ENCODE measurements at regions not wholly inside any gene's neighbourhood (a gene's known extent, or its start where the extent isn't known, plus 50 kb on each side); places are given as distances from the start of the nearest gene placed in this dataset.
"Not testable (repeated sequence)": the region's sequence is repeated elsewhere in the genome, so short reads cannot be mapped to it uniquely, and the experiment has no call there.

DNA sequence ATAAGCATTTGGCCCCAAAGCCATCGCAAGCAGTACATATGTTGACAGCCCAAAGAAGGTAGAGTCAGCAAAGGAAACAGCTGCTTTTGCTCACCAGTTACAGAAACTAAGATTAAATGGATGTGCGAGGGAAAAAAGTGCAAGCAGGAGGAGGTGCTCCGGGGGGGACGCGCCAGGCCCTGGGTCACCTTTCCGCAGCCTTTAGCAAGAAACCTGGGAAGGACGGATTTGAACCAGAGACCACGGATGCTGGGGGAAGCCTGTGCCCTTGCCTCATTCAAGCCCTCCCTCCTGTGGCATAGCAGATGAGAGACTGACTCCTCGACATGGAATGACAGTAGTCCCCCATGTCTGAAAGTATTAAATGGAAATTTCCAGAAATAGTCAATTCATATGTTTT lies 405.6 kb upstream of the PRKCQ start:
- DNase-seq (ENCODE audit: low read depth in 1 of 2, low spot score in 1 of 2): no peak

DNA sequence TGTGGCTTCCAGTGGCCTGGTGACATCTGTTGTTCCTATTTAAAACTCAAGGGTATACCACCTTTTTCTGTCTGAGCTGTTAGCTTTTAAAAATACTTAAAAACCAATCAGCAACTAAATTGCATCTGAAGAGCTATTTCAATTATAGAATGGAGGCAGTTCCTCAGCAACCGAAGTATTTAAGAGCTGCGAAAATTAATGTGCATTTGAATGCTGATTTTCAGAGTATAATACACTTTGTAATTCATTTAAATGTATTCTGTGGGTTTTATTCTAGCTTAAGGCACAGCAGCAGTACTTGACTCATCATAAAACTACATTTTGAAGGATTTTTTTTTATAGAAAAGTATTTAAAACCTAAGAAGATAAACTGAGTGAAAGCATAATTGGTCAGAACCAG lies 404.9 kb upstream of the PRKCQ start:
- no peak for DNase-seq (ENCODE audit: low read depth in 1 of 2, low spot score in 1 of 2)

DNA sequence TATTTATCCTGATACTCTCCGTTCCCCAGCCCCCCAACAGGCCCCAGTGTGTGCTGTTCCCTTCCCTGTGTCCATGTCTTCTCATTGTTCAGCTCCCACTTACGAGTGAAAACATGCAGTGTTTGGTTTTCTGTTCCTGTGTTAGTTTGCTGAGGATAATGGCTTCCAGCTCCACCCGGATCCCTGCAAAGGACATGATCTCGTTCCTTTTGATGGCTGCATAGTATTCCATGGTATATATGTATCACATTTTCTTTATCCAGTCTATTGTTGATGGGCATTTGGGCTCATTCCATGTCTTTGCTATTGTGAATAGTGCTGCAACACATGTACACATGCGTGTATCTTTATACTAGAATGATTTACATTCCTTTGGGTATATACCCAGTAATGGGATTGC lies 403.9 kb upstream of the PRKCQ start:
- DNase-seq (ENCODE audit: low read depth in 1 of 2, low spot score in 1 of 2): not testable (repeated sequence)

DNA sequence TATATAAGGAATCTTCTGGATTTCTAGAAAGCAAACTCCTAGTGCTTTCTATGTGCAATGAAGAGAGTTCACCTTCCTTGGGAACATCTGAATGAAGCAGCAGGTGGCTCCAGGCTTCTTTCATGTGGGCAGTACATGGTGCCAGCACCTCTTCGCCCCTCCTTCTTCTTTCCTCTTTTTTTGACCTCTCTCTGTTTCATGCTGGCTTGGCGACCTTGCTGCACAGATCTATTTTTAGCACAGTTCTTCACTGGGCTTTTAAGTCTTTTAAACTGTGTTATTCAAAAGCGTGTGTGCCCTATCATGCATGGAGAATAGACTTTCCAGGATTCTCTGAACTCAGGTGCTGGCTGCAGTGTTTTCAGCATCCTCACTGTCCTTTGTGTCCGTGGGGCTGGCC lies 400.3 kb upstream of the PRKCQ start:
- DNase-seq (ENCODE audit: low read depth in 1 of 2, low spot score in 1 of 2): no peak

DNA sequence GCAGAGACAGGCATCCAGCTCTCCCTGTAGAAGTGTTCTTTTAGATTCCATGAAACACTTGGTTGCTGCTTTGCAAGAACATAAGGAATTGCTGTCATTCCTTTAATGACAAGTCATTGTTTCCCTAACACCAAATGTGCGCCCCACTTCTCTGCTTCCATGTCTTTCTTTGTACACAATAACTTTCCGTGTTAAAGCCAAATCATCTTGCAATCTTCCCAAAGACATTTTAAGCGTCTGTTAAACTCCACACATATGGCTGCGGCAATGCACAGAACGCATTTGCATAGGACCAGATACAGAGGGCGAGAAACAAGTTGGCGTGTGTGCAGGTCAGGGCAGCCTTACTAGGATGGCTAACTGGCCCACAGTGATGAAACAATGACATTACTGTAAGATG lies 399.3 kb upstream of the PRKCQ start:
- DNase-seq (ENCODE audit: low read depth in 1 of 2, low spot score in 1 of 2): no peak

DNA sequence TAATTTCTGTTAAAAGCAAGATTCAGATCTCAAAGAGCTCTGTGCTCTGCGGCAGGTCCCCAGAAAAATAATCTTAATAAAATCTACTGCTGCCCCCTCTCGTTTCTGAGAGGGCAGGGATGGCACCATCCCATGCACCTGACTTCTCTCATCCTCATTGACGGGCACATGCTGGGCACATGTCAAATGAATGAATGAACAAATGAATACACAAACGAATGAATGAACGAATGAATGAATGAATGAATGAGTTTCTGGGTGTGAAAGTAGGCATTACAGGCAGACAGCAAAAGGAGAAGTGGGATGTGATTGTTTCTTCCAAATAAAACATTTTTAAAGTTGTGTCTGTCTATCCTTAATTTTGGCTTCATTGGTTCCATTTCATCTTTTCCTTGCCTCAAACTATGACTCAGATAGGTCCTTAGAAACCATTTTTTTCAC lies 398.1 kb upstream of the PRKCQ start:
- DNase-seq (ENCODE audit: low read depth in 1 of 2, low spot score in 1 of 2): no peak

DNA sequence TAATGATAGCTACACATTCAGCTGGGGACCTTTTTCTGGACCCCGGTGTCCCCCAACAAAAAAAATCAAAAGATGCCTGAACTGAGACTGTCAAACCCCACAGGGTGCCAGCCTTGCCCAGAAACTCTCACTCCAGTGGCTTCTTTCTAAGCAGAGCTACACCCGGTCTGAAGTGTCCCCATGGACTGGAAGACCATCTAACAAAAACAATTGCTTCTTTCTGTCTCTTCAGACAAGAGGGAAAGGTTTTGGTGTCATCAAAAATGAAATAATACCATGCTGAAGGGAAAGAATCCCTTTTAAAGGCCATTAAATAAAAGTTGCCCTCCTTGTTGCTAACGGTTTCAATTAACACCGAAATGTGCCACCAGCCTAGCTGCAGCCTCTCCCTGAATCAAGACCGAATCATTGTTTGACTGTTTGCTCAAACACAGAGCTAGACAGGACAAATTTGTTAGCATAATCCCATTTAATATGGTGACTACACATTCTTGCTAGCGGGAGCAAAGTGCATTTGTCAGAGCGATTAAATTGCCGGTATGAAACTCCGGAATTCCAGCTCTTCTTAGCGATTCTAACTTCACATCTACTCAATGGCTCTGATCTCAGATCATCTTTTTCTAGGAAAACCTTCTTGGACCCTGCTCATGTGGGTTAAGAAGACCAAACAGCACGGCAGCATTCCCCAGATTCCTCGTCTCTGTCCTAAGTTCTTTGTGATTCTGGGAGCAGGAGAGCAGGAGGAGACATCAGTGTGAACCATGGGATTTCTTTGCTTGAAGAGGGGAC lies 397.5 kb upstream of the PRKCQ start:
- no peak for DNase-seq (ENCODE audit: low read depth in 1 of 2, low spot score in 1 of 2)

DNA sequence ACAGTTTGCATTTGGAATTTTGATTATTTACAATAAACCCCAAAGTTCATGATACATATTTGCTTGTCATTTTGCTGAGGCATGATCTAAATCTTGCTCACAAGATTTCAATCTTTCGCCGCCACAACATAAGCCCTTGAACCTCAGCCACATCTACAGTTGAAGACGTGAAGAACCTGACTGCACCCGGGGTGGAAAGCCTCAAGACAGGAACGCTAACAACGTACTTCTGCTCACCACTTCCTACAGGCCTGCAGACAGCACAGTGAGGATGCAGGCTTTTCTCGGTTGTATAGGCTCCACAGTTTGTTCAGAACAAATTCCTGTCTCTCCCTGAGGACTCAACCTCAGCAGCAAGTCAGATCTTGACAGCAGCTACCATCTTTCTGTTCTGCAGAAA lies 393.8 kb upstream of the PRKCQ start:
- no peak for DNase-seq (ENCODE audit: low read depth in 1 of 2, low spot score in 1 of 2)

DNA sequence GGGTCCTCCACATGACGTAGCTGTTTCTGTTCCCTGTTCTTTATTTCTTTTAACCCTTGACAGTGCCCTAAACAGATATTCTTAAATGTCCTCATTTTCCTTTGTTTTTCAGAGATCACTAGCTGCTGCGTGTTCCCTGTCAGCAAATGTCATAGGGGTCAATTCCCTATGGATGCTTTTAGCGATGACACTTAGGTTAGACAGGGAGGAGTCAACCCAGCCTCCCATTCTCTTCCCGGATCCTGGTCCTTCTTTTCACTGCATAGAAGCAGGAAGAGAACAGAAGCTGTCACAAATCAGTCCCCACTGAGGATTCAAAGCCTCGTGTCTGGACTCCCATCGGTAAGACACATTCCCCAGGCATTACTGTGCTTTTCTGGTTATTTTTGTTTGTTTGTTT lies 392.1 kb upstream of the PRKCQ start:
- no peak for DNase-seq (ENCODE audit: low read depth in 1 of 2, low spot score in 1 of 2)

DNA sequence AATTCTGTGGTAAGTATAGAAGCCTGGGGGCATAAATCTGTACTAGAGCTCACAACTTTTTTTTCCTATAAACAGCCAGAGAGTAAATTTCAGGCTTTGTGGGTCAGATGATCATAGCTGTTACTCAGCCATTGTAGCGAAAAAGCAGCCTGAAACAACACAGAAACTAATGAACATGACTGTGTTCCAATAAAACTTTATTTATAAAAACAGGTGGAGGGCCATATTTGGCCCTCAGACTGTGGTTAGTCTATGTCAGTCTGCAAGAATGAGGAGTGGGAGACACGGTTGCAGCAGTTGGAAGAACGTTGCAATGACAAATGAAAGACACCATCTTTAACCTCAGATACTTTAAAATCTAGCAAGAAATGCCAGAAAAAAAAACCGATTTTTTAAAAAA lies 389.6 kb upstream of the PRKCQ start:
- DNase-seq (ENCODE audit: low read depth in 1 of 2, low spot score in 1 of 2): no peak

DNA sequence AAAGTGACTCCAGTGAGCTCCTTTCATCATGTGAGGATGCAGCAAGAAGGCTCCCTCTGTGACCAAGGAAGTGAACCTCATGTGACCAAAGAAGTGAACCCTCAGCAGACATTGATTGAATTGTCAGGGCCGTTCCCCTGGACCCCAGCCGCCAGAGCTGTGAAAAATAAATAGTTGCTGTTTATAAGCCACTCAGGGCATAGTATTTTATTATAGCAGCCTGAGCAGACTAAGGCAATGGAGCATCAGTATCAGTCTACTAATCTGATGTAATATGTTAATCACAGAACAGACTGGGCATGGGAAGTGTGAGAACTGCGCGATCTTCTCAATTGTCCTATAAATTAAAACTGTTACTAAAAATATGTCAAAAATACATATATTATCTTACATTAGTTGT lies 384.5 kb upstream of the PRKCQ start:
- no peak for DNase-seq (ENCODE audit: low read depth in 1 of 2, low spot score in 1 of 2)

DNA sequence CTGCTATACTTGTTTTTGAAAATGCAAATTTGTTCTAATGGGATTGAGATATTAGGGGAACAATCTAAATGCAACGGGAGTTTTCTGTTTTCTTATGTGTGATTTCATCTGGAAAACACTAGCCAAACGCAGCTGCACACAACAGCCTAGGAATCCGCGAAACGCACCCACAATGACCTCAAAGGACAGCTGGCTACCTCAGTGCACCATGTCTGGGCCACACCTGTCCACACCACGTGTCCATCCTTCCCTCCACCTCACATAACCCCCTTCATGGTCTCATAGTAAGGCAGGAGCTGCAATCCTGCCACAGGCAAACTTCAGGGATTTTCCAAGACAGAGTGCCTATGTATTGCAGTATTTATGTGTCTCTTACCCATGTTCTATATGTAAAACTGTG lies 382.5 kb upstream of the PRKCQ start:
- no peak for DNase-seq (ENCODE audit: low read depth in 1 of 2, low spot score in 1 of 2)

DNA sequence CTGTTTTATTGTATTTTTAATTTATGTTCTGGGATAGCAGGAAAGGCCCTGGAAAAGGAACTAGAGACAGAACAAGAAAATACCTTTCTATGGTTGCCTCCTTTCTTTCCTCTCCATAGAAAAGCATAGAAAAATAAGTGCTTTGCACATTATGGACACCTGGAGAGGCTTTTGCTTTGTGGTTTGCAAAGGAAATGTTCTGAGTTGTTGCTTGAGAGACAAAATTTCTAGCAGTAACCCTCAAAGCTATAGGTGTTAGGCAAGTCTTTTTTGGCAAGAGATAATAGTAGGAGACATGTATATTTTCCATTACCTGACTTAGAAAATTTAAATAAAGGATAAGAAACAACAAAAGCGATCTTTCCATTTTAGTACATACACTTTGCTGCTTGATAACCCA lies 378.6 kb upstream of the PRKCQ start:
- no peak for DNase-seq (ENCODE audit: low read depth in 1 of 2, low spot score in 1 of 2)

DNA sequence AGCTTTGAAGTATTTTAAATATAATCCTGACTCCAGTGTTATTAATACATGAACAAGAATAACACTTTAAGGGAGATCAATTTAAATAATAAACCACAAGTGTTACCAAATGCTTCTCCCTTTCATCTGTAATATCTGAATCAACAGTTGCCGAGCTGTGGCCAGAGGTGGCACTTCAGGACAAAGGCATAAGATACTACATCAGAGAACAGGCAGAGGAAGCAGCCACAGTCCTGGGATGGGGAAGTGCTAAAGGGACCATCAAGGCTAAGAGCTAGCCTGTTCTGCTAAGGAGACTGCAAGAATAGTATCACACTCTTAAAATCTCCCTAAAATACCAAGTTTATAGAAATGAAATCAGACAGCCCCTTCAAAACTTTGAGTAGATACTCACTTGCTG lies 378.2 kb upstream of the PRKCQ start:
- no peak for DNase-seq (ENCODE audit: low read depth in 1 of 2, low spot score in 1 of 2)

DNA sequence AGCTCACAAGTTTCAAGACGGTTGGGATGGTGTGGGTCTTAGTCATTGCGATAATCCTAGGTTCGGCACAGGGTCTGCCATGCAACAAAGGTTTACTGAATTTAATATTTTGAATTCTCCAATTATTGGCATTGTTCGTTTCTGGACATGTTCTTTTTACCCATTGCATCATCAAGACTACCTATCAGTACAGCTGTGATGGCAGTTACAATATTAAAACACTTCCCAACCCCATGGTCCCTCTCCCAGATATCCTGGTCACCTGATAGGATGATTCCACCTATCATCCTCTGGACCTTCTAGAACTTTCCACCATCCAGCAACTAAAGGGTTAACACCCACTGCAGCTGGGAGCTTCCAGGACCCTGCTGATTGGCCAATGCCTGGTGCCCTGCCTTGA lies 377.8 kb upstream of the PRKCQ start:
- no peak for DNase-seq (ENCODE audit: low read depth in 1 of 2, low spot score in 1 of 2)

DNA sequence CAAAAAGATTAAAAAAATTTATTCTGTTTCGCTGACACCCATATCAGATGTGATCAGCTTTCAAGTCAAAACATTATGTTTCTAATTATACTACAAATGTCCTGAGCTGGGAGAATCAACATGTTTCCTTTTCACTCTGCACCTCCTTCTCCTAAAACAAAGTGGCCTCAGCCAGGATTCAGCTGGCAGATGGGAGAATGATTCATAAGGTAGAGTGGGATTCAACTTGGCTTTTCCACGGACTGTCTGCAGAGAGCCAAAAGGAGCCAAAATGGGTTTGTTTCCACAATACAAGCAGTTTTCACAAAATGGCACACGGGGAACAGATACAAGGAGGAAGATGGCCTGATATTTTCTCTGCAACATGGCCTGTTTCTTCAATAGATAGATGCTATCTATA lies 376.5 kb upstream of the PRKCQ start:
- DNase-seq (ENCODE audit: low read depth in 1 of 2, low spot score in 1 of 2): no peak

DNA sequence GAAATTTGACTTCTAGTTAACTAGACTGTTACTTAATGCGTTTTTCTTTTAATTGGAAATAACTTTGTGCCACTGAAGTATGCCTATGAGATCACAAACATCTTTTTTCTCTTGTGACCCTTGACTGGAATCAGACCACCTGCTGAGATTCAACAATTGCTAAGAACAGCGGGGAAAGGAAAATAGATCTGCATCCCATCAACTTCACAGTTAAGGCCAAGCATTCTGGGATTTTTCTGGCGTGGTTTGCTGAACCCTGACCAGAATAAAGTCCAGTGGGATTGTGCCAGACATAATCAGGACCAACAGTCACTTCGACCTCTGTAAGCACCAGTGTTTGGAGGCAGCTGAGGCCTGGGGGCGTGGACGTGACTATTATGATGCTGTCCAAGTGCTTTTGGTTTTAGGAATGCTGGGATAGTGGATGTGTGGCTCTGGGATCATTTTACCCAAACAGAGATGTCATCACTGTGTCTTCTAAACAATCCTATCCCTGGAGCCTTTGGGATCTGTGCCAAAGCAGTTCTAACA lies 373.3 kb upstream of the PRKCQ start:
- no peak for DNase-seq (ENCODE audit: low read depth in 1 of 2, low spot score in 1 of 2)

DNA sequence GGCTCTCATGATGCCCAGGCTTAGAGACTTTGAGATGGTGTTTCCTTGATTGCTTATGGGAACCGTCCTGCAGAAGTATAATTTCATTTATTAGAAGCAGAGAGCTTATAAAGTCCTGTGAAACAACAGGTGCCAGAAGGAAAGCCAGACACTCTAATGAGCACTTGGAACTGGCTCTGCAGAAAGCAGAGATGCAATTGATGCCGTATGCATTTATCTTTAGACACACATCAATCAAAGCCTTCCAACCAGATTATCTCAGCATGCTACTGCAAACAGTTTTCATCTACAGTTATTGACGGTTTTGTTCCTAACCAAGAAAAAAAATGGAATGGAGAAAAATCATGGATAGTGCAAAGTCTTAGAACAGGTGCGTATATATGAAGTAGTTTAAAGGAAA lies 371.7 kb upstream of the PRKCQ start:
- no peak for DNase-seq (ENCODE audit: low read depth in 1 of 2, low spot score in 1 of 2)

DNA sequence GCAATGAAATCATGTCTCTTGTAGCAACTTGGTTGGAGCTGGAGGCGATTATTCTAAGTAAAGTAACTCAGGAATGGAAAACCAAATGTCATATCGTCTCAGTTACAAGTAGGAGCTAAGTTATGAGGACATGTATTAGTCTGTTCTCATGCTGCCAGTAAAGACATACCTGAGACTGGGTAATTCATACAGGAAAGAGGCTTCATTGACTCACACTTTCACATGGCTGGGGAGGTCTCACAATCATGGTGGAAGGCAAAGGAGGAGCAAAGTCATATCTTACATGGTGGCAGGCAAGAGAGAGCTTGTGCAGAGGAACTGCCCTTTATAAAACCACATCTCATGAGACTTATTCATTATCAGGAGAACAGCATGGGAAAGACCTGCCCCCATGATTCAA lies 370.1 kb upstream of the PRKCQ start:
- no peak for DNase-seq (ENCODE audit: low read depth in 1 of 2, low spot score in 1 of 2)

DNA sequence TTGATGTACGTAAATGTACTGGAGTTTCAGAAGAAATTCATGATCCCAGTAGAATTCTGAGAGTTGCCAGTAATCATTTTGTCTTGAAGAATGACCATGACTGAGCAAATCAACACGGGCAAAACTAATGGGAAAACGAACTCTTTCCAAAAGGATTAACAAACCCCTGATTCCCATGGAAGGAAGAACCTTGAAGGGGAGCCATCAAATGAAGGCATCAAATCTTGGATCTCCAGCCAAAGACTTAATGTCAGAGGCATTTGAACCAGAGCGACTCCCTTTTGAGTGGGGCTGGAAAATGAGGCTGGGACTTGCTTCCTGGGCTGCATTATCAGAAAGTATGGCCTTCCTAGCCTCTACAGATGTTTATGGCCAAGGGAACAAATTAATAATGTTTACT lies 364.4 kb upstream of the PRKCQ start:
- DNase-seq (ENCODE audit: low read depth in 1 of 2, low spot score in 1 of 2): no peak

DNA sequence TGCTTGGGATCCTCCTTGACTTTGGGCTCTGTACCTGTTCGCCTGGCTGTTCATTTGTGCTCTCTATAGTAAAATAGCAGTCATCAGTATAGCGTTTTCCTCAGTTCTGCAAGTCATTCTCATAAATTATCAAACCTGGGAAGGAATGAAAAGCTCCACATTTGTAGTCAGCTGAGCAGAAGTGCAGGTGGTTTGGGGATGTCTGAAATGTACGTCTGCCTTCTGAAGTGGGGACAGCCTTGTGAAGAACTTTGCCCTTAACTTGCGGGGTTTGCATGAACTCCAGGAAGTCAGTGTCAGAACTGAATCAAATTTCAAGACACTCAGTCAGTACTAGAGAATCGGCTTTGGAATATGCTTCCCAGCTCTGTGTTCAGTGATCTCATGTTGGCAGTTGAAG lies 358.3 kb upstream of the PRKCQ start:
- no peak for DNase-seq (ENCODE audit: low read depth in 1 of 2, low spot score in 1 of 2)

DNA sequence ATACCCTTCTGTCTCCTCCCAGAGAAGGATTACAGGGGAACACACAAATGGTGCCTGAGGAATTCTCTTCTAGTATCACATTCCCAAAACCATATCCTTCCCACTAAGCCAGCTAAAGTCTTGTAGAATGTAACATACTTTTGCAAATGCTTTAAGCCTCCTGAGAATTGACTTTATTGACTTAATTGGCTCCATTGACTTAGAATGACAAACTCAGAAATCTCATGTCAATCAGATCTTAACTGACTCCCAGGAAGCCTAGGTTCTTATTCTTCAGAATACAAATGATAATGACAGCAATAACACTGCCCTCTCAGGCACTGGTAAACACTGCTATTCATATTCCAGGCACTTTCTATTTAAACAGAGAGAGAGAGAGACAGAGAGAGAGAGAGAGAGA lies 356.9 kb upstream of the PRKCQ start:
- no peak for DNase-seq (ENCODE audit: low read depth in 1 of 2, low spot score in 1 of 2)

DNA sequence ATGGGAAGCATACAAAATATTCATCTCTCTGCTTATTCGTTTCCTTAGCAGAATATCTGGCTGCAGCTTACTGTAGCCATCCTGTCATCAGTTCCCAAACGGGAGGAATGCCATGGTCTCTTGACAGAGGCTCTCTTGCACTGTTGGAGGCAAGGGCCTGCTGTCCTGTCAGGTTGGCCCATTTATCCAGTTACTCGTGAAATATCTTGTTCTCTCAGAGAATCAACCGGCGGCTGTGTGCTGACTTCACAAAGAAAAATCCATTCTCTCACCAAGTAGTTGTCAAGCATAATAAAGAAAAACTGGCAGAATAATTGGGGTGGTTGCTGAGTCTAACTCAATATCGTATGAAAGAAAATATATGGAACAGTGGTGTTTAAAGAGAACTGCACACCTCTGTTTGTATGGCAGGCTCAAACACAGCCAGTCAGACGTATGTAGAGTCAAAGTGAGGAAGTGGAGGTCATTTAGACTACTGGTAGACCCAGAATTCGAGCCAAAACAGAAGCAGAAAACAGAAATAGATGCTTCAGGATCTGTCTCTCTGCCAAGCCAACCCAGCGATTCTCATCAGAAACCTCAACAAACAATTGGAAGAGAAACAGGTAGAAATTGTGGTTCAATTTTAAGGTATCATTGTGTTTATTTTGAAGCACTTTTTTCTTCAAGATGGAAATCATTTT lies 349.2 kb upstream of the PRKCQ start:
- no peak for DNase-seq (ENCODE audit: low read depth in 1 of 2, low spot score in 1 of 2)

Data from activated T-helper 1 cell treated with anti-CD3 and anti-CD28 coated beads, Interleukin-2, amount 50 U/mL, for 16 hours (primary cell).